ENCODE measurements at regions not wholly inside any gene's neighbourhood (a gene's known extent, or its start where the extent isn't known, plus 50 kb on each side); places are given as distances from the start of the nearest gene placed in this dataset.

DNA sequence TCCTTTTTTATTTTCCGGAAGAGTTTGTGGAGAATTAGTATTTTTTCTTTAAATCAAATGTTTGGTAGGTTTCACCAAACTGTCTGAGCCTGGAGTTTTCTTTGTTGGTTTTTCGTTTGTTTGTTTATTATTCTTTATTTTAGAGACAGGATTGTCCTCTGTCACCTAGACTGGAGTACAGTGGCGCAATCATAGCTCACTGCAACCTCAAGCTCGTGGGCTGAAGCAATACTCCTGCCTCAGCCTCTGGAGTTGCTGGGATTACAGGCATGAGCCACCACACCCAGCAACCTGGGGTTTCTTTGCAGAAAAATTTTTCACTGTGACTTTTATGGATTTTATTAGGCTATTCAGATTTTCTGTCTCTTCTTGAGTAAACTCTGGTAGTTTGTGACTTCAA lies 120.2 kb upstream of the LOC128125822 start:
- no peak for TF ChIP-seq POLR2A (IDR thresholded peaks at IDR 0.05)
- TF ChIP-seq, protein P1, sequence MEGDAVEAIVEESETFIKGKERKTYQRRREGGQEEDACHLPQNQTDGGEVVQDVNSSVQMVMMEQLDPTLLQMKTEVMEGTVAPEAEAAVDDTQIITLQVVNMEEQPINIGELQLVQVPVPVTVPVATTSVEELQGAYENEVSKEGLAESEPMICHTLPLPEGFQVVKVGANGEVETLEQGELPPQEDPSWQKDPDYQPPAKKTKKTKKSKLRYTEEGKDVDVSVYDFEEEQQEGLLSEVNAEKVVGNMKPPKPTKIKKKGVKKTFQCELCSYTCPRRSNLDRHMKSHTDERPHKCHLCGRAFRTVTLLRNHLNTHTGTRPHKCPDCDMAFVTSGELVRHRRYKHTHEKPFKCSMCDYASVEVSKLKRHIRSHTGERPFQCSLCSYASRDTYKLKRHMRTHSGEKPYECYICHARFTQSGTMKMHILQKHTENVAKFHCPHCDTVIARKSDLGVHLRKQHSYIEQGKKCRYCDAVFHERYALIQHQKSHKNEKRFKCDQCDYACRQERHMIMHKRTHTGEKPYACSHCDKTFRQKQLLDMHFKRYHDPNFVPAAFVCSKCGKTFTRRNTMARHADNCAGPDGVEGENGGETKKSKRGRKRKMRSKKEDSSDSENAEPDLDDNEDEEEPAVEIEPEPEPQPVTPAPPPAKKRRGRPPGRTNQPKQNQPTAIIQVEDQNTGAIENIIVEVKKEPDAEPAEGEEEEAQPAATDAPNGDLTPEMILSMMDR (IDR thresholded peaks at IDR 0.05 in 4 of 5, conservative IDR thresholded peaks at IDR 0.05 in 1 of 5), result no peak
- intact Hi-C loops (cut with DNase I; ENCODE audit: low total_unique reads), result loop anchor here (1.0 to 2.0 kb wide), 2 partner anchors 23 to 120 kb away; partner anchors contain the start of genes LOC128125822 and PTP4A1
- H3K4me1 ChIP-seq, result peaks cover 16 to 26% of the 10 kb centered on the region in 2 donors
- no peaks in the 10 kb centered on the region for H3K27me3 ChIP-seq
- peak overlapping the region; percentile 17 to 58 (median 44) for H3K27ac ChIP-seq
- H3K36me3 ChIP-seq, result no peaks in the 10 kb centered on the region
- DNase-seq (peak; percentile 31 to 50), ATAC-seq (peak; percentile 72 to 80)
- in situ Hi-C loops (cut with MboI; ENCODE audit: low sequenced_read_pairs in 4 of 4), result no loop called here
- no peak overlapping the region for H3K4me3 ChIP-seq
- H3K9me3 ChIP-seq, result no peaks in the 10 kb centered on the region

DNA sequence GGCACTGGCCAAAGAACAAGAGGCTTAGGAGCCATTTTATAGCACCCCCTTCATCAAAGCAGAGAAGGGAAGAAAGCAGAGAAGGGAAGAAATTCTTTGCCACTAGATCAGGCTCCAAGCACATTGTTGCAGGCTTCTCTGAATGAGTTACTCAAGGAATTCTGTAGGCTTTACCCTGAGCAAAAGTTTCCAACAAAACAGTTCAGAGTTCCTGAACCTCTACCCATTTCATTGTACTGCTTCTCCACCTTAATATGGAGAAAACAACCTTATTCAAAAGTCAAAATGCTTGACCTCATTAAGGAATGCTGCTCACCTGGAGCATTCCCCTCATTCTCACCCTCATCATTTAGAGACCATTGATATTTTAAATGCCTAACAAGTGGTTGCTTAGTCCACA lies 115.5 kb upstream of the LOC128125822 start:
- Histone ChIP-seq H3K4me1 (peaks cover 0 to 13% of the 10 kb centered on the region in 2 donors), H3K4me3 (no peak overlapping the region), H3K9me3 (no peaks in the 10 kb centered on the region), H3K27me3 (no peaks in the 10 kb centered on the region), H3K27ac (no peak overlapping the region), H3K36me3 (no peaks in the 10 kb centered on the region)
- DNase-seq, result no peak
- in situ Hi-C loops (cut with MboI; ENCODE audit: low sequenced_read_pairs in 4 of 4), result no loop called here
- ATAC-seq, result no peak
- intact Hi-C loops (cut with DNase I; ENCODE audit: low total_unique reads), result no loop called here
- no peak for TF ChIP-seq POLR2A (IDR thresholded peaks at IDR 0.05)
- TF ChIP-seq, protein P1 (IDR thresholded peaks at IDR 0.05 in 4 of 5, conservative IDR thresholded peaks at IDR 0.05 in 1 of 5), result no peak

DNA sequence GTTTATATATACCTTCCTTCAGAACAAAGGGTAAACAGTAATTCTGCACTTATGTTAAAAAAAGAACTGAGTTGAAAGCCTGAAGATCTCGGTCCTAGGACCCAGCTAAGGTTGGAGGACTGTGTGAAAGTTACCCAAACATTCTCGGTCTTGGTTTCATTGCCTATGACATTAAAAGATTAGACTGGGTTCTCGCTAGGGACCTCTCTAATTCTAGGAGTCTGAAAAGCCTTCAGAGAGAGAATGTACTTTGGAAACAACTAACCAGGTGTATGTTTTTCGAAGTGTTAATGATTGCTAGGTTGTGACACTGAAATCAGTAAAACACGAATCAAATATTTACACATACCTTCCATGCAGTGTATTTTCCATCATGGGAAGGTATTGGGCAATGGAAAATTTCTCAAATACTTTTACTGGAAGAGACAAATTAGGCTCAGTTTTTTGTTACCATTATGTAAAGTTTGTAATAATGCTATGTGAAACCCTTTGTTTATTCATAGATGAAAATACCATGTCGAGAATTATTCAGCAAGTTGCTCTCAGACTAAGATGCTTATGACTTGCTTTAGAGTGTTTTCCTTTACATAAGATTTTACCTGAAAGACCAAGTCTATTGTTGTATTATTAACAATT lies 113.7 kb upstream of the LOC128125822 start:
- Histone ChIP-seq H3K36me3 (no peaks in the 10 kb centered on the region), H3K4me1 (no peaks in the 10 kb centered on the region), H3K27me3 (no peaks in the 10 kb centered on the region), H3K27ac (no peak overlapping the region), H3K9me3 (no peaks in the 10 kb centered on the region), H3K4me3 (no peak overlapping the region)
- intact Hi-C loops (cut with DNase I; ENCODE audit: low total_unique reads), result no loop called here
- DNase-seq (no peak), ATAC-seq (no peak)
- TF ChIP-seq, protein P1 (IDR thresholded peaks at IDR 0.05 in 4 of 5, conservative IDR thresholded peaks at IDR 0.05 in 1 of 5), result no peak
- no peak for TF ChIP-seq POLR2A (IDR thresholded peaks at IDR 0.05)
- in situ Hi-C loops (cut with MboI; ENCODE audit: low sequenced_read_pairs in 4 of 4), result no loop called here

DNA sequence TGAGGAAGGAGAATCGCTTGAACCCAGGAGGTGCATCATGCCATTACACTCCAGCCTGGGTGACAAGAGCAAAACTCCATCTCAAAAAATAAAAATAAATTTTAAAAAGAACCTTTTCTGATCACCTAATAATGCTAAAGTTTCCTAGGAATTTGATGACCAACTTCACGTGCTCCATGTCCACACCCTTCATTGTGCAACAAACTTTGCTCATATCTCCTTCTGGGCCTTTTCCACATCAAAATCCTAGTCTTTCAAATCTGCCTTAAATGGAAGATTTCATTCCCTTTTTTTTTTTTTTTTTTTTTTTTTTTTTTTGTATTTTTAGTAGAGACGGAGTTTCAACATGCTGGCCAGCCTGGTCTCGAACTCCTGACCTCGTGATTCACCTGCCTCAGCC lies 112.5 kb upstream of the LOC128125822 start:
- in situ Hi-C loops (cut with MboI; ENCODE audit: low sequenced_read_pairs in 4 of 4) (no loop called here), intact Hi-C loops (cut with DNase I; ENCODE audit: low total_unique reads) (no loop called here)
- no peak for ATAC-seq
- Histone ChIP-seq H3K27me3 (no peaks in the 10 kb centered on the region), H3K9me3 (no peaks in the 10 kb centered on the region), H3K4me1 (no peaks in the 10 kb centered on the region), H3K27ac (no peak overlapping the region), H3K36me3 (no peaks in the 10 kb centered on the region), H3K4me3 (no peak overlapping the region)
- TF ChIP-seq POLR2A (IDR thresholded peaks at IDR 0.05), result no peak
- TF ChIP-seq, protein P1 (IDR thresholded peaks at IDR 0.05 in 4 of 5, conservative IDR thresholded peaks at IDR 0.05 in 1 of 5), result no peak
- DNase-seq, result no peak

DNA sequence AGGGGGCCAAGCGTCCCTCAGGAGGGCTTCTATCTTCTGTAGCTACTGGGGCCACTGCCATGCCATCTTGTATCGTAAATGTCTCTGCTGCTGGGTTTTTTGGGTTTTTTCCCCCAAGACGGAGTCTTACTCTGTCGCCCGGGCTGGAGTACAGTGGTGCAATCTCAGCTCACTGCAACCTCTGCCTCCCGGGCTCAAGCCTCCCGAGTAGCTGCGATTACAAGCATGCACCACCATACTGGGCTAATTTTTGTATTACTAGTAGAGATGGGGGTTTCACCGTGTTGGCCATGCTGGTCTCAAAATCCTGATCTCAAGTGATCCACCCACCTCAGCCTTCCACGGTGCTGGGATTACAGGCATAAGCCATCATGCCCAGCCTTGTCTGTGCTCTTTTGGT lies 111.3 kb upstream of the LOC128125822 start:
- intact Hi-C loops (cut with DNase I; ENCODE audit: low total_unique reads), result no loop called here

More for the DNA sequence above, 111.3 kb upstream of the LOC128125822 start:
- Histone ChIP-seq H3K27ac (no peak overlapping the region), H3K4me3 (no peak overlapping the region), H3K9me3 (no peaks in the 10 kb centered on the region), H3K4me1 (peaks cover 0 to 6% of the 10 kb centered on the region in 2 donors), H3K27me3 (no peaks in the 10 kb centered on the region), H3K36me3 (no peaks in the 10 kb centered on the region)
- ATAC-seq (no peak), DNase-seq (no peak)
- TF ChIP-seq, protein P1 (IDR thresholded peaks at IDR 0.05 in 4 of 5, conservative IDR thresholded peaks at IDR 0.05 in 1 of 5), result no peak
- no peak for TF ChIP-seq POLR2A (IDR thresholded peaks at IDR 0.05)
- in situ Hi-C loops (cut with MboI; ENCODE audit: low sequenced_read_pairs in 4 of 4), result no loop called here
